HG03103 (cell line): ENCODE measurements at regions not wholly inside any gene's neighbourhood (a gene's known extent, or its start where the extent isn't known, plus 50 kb on each side); places are given as distances from the start of the nearest gene placed in this dataset.
"Not testable (repeated sequence)": the region's sequence is repeated elsewhere in the genome, so short reads cannot be mapped to it uniquely, and the experiment has no call there.

Source experiments
- ATAC-seq: cut with Tn5 transposase; IDR thresholded peaks from one replicate; pipeline ENCODE4 v1.9.1; 2021; ENCODE audit warnings: low read depth; ENCODE audit not compliant: unreplicated experiment

- ATAC-seq, result no peak
Measured at GRCh38 chr22:48779661-48780596, 1047.7 kb downstream of the BRD1 start.

DNA sequence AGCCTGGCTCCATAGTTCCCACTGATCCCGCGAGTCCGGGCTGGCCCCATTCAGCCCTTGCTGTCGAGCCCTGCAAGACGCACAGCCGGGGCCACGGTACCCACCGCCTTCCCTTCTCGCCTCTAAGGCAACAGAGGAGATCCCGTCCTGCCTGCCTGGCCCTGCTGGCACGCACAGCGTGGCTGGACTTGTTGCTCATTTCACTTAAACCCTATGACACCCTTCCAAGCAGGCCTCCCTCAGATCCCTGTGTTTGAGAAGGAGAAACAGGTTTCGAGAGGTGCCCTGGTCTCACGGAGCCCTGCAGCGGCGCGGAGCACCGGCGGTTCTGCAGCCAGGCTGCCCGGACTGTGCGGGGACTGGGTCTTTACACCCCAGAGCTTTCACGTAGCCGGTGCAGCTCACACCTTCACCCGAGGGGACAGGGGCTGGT, 1048.4 kb downstream of the BRD1 start:
- ATAC-seq, result no peak

GRCh38 chr22:48778308-48779195, 1049.1 kb downstream of the BRD1 start:
- no peak for ATAC-seq

DNA sequence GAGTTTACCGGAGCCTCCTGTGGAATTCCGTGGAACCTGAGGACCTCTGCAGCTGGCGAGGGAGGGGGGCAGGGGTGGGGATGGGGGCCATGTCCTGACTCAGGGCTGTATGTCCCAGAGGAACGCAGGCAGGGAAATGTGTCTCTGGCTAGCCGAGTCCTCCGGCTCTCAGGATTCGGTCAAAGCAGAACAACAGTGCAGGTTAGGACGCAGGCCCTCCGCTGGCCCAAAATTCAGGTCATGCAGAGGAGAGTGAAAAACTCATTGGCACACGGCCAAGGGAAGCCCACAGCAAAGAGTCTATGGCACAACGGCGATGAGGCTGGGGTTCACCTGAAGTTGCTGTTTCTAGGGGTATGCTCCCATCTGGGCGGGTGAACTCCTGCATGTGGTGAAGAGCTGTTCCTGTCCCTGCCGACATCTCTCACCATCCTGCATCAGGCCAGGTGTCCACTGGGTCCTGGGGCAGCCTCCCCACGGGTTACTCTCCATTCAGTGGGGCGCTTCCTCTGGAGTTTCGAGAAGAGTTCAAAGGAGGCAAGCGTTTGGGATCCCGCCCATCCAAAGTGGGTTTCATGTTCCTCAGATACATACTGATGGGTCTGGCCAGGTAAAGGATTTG, 1055.3 kb downstream of the BRD1 start:
- no peak for ATAC-seq

GRCh38 chr22:48765595-48765994, 1062.1 kb downstream of the BRD1 start:
- ATAC-seq, result no peak

GRCh38 chr22:48761546-48761945, 1066.1 kb downstream of the BRD1 start:
- no peak for ATAC-seq

- no peak for ATAC-seq
Measured at GRCh38 chr22:48760481-48761390, 1066.9 kb downstream of the BRD1 start.

- ATAC-seq, result no peak
Measured at GRCh38 chr22:48758881-48759875, 1068.5 kb downstream of the BRD1 start.

DNA sequence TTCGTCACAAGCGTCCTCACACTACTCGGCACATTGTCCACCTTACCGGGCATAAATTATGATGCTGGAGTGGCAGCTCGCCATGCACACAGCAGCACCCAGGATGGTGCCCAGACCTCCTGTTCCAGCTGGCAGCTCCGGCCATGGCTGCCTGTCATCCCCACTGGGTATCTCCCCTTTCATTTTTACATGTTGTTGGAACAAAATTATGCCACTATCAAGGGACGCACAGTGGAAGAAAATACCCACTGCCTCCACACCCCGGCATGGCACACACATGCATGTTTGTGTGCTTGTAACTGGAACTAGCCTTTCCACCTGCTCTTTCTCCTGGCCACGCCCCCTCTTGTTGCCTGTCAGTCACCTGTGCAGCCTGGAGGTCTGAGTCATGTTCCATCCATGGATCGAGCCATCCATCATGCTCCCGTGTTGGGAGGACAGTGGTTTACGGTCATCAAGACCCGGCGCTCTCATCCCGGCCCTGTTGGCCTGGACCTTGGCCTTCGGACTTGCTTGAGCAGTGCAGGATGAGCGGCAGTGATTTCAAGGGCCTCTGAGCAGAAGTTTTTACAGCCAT, 1069.6 kb downstream of the BRD1 start:
- ATAC-seq, result no peak

- ATAC-seq, result no peak
Measured at GRCh38 chr22:48757581-48757980, 1070.1 kb downstream of the BRD1 start.

GRCh38 chr22:48757135-48757534, 1070.5 kb downstream of the BRD1 start:
- ATAC-seq, result not testable (repeated sequence)

DNA sequence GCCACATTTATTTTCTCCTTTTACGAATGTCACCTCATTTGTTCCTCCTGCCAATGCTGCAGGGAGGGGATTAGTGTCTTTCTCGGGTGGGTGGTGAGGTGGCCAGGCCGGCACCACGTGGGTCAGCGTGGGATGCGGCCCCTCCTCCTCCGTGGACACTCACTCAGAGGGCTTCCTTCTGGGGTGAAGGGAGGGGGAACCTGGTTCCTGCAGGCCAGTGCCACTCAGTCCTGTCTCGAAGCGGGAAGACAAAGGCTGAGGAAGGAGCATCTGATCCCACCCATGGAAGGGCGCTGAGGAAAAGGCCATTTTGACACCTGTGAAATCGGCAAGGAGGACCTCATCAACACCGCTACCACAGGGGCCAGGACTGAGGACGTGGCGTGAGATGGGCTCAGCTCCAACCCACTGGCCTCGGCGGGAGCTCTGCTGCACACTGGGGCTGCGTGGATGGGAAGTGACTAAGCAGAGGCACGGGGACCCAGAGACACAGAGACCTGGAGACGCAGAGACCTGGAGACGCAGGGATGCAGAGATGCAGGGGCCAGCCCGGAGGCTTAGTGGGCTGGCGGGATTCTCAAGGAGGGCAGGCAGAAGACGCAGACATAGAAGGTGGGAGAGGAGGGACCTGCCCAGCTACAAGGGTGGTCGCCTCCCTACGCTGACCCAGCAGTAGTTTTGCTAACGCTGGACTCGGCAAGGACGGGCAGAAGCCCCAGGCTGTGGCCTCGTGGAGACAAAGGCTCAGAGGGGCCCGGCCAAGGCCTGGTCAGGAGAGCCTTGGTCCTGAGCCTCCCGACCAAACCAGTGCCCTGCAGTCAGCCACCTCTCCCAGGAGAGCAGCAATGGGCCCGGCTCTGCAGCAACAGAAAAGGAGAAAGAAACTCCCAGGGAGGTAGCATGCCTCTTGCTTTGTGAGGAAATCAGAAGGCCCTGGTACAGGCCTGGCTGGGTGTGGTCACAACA, 1071.2 kb downstream of the BRD1 start:
- ATAC-seq, result no peak

DNA sequence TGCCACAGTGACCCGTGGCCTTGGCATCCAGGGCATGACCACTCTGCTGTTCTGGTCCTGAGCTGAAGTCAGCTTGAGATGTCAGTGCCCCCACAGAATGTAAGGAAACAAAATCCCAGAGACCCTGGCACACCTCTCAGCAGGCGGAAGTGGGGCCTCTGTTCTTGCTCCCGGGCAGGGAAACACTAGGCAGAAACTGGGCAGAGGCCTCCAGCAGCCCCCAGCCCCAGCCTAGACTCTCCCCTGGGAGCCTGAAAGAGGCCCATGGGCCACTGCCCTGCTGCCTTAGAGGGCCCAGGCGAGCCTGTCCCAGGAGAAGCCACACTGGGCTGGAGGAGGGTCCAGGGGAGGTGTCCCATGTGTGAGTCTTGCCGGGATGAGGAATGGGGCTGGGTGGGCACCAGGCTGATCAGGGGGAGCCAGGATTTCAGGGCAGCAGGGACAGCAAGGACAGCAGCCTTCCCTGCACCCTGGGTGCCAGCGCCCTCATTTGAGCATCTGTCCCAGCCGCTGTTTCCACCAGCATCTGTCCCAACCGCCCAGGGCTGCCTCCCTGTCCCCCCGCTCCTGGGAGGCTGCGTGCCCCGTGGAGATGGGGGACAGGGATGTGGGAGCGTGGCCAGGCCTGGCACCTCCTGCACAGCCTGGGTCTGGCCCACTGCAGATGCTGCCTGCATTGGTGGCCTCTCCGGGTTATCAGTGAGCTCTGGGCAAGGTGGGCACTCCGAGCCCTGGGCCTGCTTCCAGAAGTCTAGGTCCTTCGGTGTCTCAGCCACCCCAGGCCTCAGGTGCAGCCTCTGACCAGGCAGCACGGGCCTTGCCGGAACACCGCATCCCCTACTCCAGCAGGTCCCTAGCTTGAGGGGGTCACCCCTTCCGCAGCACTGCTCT, 1072.4 kb downstream of the BRD1 start:
- ATAC-seq, result no peak

DNA sequence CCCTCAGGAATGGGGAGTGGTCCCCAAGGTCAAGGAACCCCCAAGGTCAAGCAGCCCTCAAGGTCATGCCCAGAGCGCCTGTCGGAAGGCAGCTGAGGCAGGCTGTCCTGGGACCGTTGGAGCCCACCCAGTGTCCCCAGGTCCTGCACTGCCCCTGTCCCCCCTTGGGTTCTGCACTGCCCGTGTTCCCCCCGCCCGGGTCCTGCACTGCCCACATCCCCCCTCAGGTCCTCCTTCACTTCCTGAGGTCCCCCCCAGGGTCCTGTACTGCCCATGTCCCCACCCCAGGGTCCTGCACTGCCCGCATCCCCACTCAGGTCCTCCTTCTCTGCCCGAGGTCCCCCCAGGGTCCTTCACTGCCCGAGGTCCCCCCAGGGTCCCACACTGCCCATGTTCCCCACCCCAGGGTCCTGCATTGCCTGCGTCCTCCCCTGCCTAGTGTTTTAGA, 1073.0 kb downstream of the BRD1 start:
- no peak for ATAC-seq

DNA sequence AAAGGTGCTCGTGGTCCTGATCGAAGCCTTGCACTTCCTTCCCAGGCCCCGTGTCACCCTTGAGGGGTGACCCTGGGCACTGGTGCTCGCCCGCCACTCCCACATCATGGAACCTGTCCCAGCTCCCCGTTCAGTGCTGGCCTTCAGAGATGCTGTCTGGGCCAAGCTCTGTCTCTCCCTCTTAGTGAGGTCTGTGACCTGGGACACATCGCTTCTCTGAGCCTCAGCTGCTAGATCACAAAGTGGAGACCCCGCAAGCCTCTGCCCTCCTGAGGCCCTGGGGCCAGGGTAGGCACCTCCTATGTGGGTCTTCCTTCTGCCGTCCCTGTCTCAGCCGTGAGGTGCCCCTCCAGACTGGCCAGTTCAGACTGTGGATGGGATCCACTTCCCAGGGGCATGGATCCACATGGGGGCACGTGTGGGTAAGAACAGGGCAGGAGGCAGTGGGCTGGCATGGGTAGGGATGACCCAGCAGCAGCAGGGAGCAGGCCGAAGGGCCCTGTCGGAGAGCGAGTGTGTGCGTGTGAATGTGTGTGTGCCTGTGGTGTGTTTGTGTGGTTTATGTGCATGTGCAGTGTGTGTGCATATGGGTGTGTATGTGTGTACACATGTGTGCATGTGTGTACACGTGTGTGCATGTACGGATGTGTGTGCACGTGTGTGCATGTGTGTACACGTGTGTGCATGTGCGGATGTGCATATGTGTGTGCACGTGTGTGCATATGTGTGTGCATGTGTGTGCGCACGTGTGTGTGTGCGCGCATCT, 1073.7 kb downstream of the BRD1 start:
- no peak for ATAC-seq

- no peak for ATAC-seq
Measured at GRCh38 chr22:48753381-48753730, 1074.3 kb downstream of the BRD1 start.
